ENCODE measurements at regions not wholly inside any gene's neighbourhood (a gene's known extent, or its start where the extent isn't known, plus 50 kb on each side); places are given as distances from the start of the nearest gene placed in this dataset.

GRCh38 chr4:96025011-96025410 is 185.1 kb downstream of the PDHA2 start:
- no peaks in the 10 kb centered on the region for H3K4me1 ChIP-seq (ENCODE audit: control insufficient read depth, extremely low read depth, insufficient read depth, low read length)
- H3K9me1 ChIP-seq (ENCODE audit: control insufficient read depth, extremely low read depth, insufficient read depth, low read length) = no peaks in the 10 kb centered on the region
- dilution Hi-C loops (cut with MboI; ENCODE audit: extremely low pct_ligation_motif_present, low sequenced_read_pairs) = no loop called here
- TF ChIP-seq, protein P1, sequence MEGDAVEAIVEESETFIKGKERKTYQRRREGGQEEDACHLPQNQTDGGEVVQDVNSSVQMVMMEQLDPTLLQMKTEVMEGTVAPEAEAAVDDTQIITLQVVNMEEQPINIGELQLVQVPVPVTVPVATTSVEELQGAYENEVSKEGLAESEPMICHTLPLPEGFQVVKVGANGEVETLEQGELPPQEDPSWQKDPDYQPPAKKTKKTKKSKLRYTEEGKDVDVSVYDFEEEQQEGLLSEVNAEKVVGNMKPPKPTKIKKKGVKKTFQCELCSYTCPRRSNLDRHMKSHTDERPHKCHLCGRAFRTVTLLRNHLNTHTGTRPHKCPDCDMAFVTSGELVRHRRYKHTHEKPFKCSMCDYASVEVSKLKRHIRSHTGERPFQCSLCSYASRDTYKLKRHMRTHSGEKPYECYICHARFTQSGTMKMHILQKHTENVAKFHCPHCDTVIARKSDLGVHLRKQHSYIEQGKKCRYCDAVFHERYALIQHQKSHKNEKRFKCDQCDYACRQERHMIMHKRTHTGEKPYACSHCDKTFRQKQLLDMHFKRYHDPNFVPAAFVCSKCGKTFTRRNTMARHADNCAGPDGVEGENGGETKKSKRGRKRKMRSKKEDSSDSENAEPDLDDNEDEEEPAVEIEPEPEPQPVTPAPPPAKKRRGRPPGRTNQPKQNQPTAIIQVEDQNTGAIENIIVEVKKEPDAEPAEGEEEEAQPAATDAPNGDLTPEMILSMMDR (optimal IDR thresholded peaks at IDR 0.05 in 1 of 3, IDR thresholded peaks at IDR 0.05 in 1 of 3, conservative IDR thresholded peaks at IDR 0.05 in 1 of 3; ENCODE audit: extremely low read depth in 1 of 3, insufficient read depth in 2 of 3, low read length in 3 of 3) = no peak
- TF ChIP-seq EZH2 (IDR thresholded peaks at IDR 0.05; ENCODE audit: low read length) = no peak
- no peak overlapping the region for H2AFZ ChIP-seq (ENCODE audit: control insufficient read depth, low read length)
- DNase-seq (ENCODE audit: low read depth, low spot score) (no peak), FAIRE-seq (no peak)
- H3K4me2 ChIP-seq (ENCODE audit: control insufficient read depth, extremely low read depth, insufficient read depth, low read depth, low read length) = no peak overlapping the region
- H4K20me1 ChIP-seq (ENCODE audit: control insufficient read depth, extremely low read depth, insufficient read depth, low read length) = no peaks in the 10 kb centered on the region
- no peaks in the 10 kb centered on the region for H3K36me3 ChIP-seq (ENCODE audit: control insufficient read depth in 2 of 2, extremely low read depth in 1 of 2, insufficient read depth in 2 of 2, low read length in 2 of 2)
- H3K4me3 ChIP-seq (ENCODE audit: control insufficient read depth in 2 of 3, extremely low read depth in 1 of 3, insufficient read depth in 2 of 3, low read depth in 1 of 3, low read length in 3 of 3) = no peak overlapping the region
- no peaks in the 10 kb centered on the region for H3K79me2 ChIP-seq (ENCODE audit: control insufficient read depth, insufficient read depth, low read length)
- H3K27me3 ChIP-seq (ENCODE audit: control insufficient read depth, extremely low read depth, insufficient read depth, low read length) = no peaks in the 10 kb centered on the region
- H3K27ac ChIP-seq (ENCODE audit: control insufficient read depth, insufficient read depth, low read length) = no peak overlapping the region
- no peaks in the 10 kb centered on the region for H3K9me3 ChIP-seq (ENCODE audit: control insufficient read depth, low read depth, low read length)
- no peak overlapping the region for H3K9ac ChIP-seq (ENCODE audit: control insufficient read depth, extremely low read depth, insufficient read depth, low read length)

DNA sequence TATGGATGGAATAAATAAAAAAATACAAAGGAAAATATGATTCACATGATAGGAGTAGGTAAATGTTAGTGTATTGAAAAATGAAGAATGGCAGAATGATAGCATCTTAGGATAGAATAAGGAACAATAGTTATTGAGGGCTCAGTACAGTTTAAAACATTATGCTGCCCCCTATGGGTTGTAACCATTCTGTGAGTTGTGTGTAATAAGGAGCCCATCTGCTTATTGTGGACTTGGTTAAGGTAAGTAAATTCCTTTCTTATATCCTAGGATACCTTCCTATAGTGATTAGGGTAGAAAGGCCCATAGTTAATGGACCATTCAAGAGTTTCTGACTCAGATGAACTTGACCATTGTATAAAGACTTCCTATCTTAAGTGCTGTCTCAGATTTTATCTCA is 195.8 kb downstream of the PDHA2 start:
- Histone ChIP-seq H3K27ac (ENCODE audit: control insufficient read depth, insufficient read depth, low read length) (no peak overlapping the region), H2AFZ (ENCODE audit: control insufficient read depth, low read length) (no peak overlapping the region), H3K4me3 (ENCODE audit: control insufficient read depth in 2 of 3, extremely low read depth in 1 of 3, insufficient read depth in 2 of 3, low read depth in 1 of 3, low read length in 3 of 3) (no peak overlapping the region), H4K20me1 (ENCODE audit: control insufficient read depth, extremely low read depth, insufficient read depth, low read length) (no peaks in the 10 kb centered on the region), H3K9me3 (ENCODE audit: control insufficient read depth, low read depth, low read length) (no peaks in the 10 kb centered on the region), H3K9ac (ENCODE audit: control insufficient read depth, extremely low read depth, insufficient read depth, low read length) (no peak overlapping the region), H3K36me3 (ENCODE audit: control insufficient read depth in 2 of 2, extremely low read depth in 1 of 2, insufficient read depth in 2 of 2, low read length in 2 of 2) (no peaks in the 10 kb centered on the region), H3K9me1 (ENCODE audit: control insufficient read depth, extremely low read depth, insufficient read depth, low read length) (no peaks in the 10 kb centered on the region), H3K79me2 (ENCODE audit: control insufficient read depth, insufficient read depth, low read length) (no peaks in the 10 kb centered on the region), H3K27me3 (ENCODE audit: control insufficient read depth, extremely low read depth, insufficient read depth, low read length) (no peaks in the 10 kb centered on the region), H3K4me2 (ENCODE audit: control insufficient read depth, extremely low read depth, insufficient read depth, low read depth, low read length) (no peak overlapping the region), H3K4me1 (ENCODE audit: control insufficient read depth, extremely low read depth, insufficient read depth, low read length) (no peaks in the 10 kb centered on the region)
- DNase-seq (ENCODE audit: low read depth, low spot score) (no peak), FAIRE-seq (no peak)
- TF ChIP-seq EZH2 (IDR thresholded peaks at IDR 0.05; ENCODE audit: low read length) = no peak
- TF ChIP-seq, protein P1 (optimal IDR thresholded peaks at IDR 0.05 in 1 of 3, IDR thresholded peaks at IDR 0.05 in 1 of 3, conservative IDR thresholded peaks at IDR 0.05 in 1 of 3; ENCODE audit: extremely low read depth in 1 of 3, insufficient read depth in 2 of 3, low read length in 3 of 3) = peak in 1 of 3 experiments; percentile 21
- dilution Hi-C loops (cut with MboI; ENCODE audit: extremely low pct_ligation_motif_present, low sequenced_read_pairs) = no loop called here

All from keratinocyte (primary cell).